NCI-H1092 (cell line): ENCODE measurements at regions not wholly inside any gene's neighbourhood (a gene's known extent, or its start where the extent isn't known, plus 50 kb on each side); places are given as distances from the start of the nearest gene placed in this dataset.

Source experiments
- DNase-seq: peaks from one replicate; lab custom pipeline; 2025; lab: John Stamatoyannopoulos, UW

DNA sequence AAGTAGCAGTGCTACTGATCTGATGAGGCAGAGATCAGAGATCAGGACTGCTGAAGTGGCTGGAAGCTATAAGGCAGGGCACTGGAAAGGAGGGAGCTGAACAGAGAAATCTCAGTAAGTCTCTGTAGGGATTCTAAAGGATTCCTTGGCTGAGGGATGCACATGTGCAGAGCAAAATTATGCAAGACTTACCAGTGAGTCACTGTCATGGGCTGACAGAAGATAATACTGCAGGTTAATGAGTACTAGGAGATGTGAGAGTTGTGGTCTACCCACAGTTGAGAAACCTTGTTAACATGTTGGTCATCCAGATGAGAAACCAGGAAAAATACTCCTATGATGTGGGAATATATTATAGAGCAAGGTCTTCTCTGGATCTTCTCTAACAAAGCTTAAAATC, 378.1 kb downstream of the HAPSTR1 start:
- DNase-seq = no peak

DNA sequence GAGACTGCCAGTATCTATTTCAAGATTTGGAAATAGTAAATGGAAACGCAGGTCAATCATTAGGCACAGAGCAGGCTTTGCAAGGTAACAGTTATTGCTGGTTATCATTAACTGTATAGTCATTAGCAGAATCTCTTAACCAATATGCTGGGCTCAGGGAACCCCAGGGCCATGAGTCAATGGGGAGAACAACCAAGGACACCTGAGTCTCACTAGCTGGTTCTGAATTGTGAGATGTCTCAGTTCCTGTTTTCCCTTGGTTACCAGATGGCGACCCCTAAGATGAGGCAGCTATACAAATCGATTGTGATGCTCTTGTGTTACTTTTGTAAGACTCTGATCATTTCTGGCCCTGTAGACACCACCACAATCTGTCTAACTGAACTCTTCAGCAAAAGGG, 385.3 kb downstream of the HAPSTR1 start:
- DNase-seq = no peak

- no peak for DNase-seq
These were observed 387.6 kb downstream of the HAPSTR1 start for GRCh38 chr16:9479008-9479407.

DNA sequence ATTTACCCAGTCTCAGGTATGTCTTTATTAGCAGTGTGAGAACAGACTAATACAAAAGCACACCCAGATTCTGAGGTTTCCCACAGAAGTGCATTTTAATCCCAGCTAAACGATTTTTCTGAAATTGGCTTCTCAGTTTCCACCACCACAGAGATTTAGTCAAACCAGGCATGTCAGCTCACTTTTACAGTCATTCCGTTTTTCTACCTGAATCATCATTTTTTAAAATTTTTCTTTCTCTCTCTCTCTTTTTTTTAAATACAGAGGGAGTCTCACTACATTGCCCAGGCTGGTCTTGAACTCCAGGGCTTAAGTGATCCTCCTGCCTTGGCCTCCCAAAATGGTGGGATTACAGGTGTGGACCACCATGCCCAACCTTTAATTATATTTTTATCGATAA, 389.1 kb downstream of the HAPSTR1 start:
- DNase-seq = no peak

DNA sequence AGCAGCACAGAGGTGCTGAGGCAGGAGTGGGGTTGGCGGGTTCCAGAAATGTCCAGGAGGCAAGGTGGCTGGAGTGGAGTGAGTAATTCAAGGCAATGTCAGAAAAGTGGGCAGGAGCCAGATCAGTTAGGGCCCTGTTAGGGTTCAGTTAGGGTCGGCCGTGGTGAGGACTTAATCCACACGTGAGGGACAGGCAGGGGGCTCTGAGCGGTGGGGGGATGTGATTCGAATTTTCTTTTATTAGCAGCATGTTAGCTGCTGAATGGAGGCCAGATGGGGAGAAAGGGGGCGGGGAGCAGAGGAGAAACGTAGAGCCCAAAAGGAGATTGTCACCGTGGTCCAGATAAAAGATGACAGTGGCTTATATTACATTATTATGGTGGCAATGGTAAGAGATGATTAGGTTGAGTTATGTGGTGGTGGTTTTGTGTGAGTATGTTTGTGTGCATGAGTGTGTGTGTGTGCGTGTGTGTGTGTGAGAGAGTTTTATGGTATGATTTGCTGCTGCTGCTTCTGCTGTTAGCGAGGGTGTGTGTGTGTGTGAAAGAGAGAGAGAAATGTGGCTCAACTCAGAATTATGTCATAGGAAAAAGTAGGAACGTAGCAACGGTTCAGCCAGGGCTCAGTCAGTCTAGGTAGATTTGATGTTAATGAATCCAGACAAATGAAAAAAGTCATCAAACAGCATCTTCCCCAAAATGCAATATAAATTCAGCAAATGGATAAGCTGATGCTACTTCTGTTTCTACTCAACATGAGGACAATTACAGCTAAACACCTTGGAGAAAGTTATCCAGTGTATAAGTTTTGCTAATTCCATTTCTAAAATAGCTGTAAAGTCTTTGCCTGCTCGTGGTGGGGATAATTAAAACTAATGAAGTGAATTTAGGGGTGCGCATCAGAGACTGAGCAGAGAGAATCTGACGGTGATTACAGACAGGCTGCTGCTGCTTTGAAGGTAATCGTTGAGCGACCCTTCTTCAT, 390.6 kb downstream of the HAPSTR1 start:
- DNase-seq = no peak

DNA sequence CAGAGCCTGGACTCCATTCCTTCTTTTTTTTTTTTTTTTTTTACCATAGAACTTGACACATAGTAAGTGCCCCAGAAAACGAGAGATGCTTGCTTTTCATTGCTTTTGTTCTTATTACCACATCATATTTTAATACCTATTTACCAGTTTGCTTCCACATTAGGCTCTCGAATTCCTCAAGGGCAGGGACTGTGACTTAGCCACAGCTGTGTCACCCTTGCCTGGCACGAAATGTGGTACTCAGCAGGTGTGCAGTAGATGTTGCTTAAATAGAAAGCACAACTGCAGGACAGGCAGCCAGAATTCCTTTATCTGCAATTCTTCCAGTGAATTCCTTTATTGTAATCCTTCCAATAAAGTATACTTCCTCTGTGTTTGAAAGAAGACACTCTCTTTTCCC, 393.0 kb downstream of the HAPSTR1 start:
- DNase-seq = no peak

GRCh38 chr16:9484881-9485280, 393.4 kb downstream of the HAPSTR1 start:
- DNase-seq = no peak

- no peak for DNase-seq
These were observed 398.5 kb downstream of the HAPSTR1 start for GRCh38 chr16:9489835-9490467.

DNA sequence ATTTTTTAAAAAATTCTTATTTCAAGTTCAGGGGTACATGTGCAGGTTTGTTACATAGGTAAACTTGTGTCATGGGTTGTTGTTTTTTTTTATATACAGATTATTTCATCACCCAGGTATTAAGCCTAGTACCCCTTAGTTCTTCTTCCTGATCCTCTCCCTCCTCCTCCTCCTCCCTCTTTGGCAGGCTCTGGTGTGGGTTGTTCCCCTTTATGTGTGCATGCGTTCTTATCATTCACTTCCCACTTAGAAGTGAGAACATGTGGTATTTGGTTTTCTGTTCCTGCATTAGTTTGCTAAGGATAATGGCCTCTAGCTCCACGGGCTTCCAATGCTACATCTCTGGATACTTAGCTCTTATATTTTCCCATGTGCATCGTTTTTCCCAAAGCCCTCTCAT, 404.4 kb downstream of the HAPSTR1 start:
- DNase-seq = no peak

DNA sequence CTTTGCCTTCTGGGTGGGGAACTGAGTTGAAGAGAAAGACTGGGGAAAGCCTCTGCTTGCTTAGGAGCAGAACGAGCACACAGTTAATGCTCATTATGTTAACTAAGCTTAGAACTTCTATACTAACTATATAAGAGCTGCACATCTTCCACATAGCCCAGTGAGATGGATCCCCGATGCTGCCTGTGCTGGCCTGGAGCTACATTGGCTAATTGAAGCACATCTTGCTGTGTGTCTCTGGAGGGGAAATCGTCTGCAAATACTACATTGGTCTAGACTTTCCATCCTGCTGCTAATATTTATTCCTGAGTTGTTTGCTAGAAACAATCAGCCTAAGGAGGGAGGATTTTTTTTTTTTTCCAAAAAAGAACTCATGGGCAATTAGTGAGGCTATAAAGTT, 406.3 kb downstream of the HAPSTR1 start:
- DNase-seq = no peak

DNA sequence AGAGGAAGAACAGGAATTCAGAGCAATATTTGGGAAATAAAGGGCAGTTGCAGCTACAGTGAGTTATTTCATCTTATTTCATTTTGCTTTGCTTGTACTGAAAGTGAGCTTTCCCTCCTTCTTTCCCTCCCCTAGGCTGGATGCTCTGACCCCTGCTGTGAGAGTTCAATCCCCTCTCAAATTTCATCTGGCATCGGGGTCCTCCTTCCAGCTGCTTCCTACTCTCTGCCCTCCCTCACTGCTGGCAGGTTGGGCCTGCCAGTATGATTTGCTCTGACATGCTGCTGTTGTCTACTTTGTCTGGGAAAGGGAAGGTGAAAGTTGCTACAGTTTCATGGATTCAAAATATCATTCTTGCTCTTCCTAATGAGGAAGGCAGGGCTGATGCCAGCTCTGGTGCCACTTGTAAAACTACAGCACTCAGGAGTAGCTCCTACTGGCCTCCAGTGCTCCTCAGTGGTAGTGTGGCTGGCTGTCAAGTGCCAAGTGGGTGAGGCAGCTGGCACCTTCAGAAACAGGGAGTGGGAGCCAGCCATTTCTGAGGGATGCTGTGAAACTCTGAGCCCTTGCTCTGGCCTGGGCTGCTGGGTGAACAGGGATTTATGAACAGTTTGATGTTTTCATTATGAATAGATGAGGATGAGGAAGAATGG, 408.6 kb downstream of the HAPSTR1 start:
- no peak for DNase-seq

GRCh38 chr16:9500872-9501271, 409.4 kb downstream of the HAPSTR1 start:
- no peak for DNase-seq

GRCh38 chr16:9503251-9503984, 412.0 kb downstream of the HAPSTR1 start:
- no peak for DNase-seq

DNA sequence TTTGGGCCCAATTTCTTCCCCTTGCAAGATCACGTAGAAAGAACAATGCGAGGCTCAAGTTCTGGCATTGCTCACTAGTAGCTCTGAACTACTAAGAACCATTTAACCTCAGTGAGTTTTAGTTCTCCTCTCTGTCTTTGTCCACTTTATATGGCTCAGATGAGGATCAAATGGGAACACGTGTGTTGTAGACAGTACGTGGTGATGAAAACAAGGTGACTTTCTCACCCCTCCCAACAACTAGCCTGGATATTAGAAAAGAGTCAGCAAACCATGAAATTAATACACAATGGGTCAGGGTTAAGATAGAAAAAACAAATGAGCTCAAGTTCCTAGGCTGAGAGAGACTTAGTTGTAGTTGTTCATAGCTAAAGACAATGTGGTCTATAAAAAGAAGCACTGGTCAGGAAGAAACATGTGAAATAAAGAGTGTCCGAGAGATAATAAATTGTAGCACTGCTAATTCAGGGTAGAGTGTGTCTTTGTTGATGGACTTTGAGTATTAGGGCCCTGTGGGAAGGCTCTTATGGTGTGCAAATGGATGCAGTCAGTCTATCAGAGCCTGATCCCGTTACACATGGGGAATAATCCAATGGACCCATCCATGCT, 417.0 kb downstream of the HAPSTR1 start:
- DNase-seq = no peak

- DNase-seq = no peak
These were observed 418.2 kb downstream of the HAPSTR1 start for GRCh38 chr16:9509663-9510062.

DNA sequence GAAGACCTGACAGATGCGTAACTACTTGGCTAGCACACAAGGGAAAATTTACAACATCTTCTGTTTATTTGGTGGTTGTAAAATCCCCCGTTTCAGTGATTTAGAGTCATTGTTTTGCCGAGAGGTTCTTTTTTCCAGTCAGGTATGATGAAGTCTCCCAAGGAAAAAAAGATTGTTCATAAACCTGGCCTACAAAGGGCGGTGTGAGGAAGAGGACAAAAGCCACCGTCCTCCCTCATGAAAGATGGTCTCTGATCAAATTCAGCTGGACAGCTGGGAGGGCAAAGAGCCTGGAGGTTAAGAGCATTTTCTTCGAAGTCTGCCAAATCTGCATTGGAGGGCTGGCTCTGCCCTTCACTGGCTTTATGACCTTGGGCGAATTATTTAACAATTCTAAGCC, 419.9 kb downstream of the HAPSTR1 start:
- no peak for DNase-seq

DNA sequence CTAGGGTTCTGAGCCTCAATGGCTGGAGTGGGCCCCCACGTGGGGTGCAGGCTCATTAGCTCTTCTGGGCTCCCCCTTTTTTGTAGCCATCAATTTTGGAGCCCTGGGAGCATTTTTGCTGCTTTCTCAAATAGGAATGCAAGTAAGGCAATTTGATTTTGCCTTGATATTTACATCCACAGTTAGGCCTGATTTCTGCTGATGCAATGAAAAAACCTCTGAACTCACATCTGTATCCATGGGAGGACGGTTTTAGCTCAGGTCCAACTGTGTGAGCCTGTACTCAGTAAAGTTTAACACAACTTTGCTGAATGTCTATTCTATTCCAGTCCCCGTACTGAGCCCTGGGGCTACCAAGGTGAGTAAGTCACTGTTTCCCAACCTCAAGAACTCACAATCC, 425.0 kb downstream of the HAPSTR1 start:
- no peak for DNase-seq

DNA sequence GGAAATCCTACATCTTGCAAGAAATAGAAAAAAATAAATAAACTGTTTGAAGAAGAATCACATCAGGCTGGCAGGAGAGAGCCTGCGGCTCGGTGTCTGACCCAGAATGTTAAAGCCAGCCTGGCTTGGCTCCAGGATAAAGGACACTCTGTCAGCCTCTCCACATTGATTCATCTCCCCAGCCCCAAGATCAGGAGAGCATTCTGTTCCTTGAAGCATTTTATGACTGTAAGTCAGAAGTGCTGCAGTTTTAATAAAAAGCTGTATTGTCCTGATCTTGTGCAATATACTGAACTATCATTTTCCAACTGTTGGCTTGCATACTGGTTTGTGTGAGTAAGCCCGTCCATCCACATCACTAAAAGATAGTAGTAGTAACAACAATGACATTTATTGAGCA, 426.6 kb downstream of the HAPSTR1 start:
- no peak for DNase-seq

DNA sequence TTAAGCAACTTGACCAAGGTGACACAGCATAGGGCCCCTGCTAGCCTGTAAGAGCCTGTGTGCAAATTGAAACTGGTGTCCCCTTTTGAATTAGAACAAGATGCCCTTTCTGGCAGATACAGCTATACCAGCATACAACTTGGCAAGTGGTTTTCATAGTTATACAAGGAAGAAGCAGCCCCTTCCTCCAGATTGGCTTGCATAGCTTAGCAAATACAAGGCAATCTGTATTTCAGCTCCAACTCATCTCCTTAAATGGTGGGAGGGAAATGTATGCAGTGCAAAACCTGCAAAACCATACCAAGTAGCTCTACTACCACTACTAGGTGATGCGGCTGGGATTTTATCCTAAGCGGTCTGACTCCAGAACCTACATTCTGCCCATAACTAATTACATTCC, 427.1 kb downstream of the HAPSTR1 start:
- DNase-seq = no peak

GRCh38 chr16:9521749-9522370, 430.4 kb downstream of the HAPSTR1 start:
- DNase-seq = no peak

DNA sequence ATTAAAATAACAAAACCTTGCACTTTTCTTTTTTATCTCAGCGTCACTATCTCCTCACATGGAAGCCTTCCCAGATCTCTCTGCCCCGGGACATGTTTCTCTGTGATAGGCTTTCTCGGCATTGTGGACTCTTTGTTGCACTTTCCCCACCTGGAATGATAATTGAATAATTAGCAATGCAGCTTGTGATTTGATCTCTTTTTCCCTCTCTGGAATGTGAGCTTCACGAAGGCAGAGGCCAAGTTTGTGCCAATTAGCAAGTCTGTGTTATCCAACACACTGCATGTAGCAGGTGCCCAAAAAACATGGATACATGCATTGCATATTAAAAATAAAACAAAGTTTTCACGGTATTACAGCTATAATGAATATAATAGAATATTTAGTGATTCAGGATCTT, 431.2 kb downstream of the HAPSTR1 start:
- DNase-seq = no peak
